Parathyroid adenoma (tissue), 2 donors: ENCODE measurements at regions not wholly inside any gene's neighbourhood (a gene's known extent, or its start where the extent isn't known, plus 50 kb on each side); places are given as distances from the start of the nearest gene placed in this dataset.

ENCODE experiments used
- H2AFZ ChIP-seq: fragments of 300-600 bp; sonication (generic); one replicate; pipeline ENCODE4 v1.7.0; 2017; ENCODE audit warnings: antibody characterized with exemption, mild to moderate bottlenecking
- H3K27ac ChIP-seq: fragments of 300-600 bp; sonication (generic); one replicate; pipeline ENCODE4 v1.7.0; 2017
- H3K27me3 ChIP-seq: fragments of 300-600 bp; sonication (generic); one replicate; pipeline ENCODE4 v1.7.0; 2017; ENCODE audit warnings: low read length; ENCODE audit not compliant: control insufficient read depth, insufficient read depth
- H3K36me3 ChIP-seq: fragments of 300-600 bp; sonication (generic); one replicate; pipeline ENCODE4 v1.7.0; 2017; ENCODE audit warnings: low read length; ENCODE audit not compliant: control insufficient read depth, insufficient read depth
- H3K4me1 ChIP-seq: fragments of 300-600 bp; sonication (generic); one replicate; pipeline ENCODE4 v1.7.0; 2017; ENCODE audit warnings: control low read depth
- H3K4me2 ChIP-seq: fragments of 300-600 bp; sonication (generic); one replicate; pipeline ENCODE4 v1.7.0; 2017; ENCODE audit warnings: low read length
- H3K4me3 ChIP-seq: fragments of 300-600 bp; sonication (generic); one replicate; pipeline ENCODE4 v1.7.0; 2017; ENCODE audit warnings: low read depth, low read length
- H3K79me2 ChIP-seq: fragments of 300-600 bp; sonication (generic); one replicate; pipeline ENCODE4 v1.7.0; 2017; ENCODE audit warnings: control low read depth
- H3K9ac ChIP-seq: fragments of 300-600 bp; sonication (generic); one replicate; pipeline ENCODE4 v1.7.0; 2017; ENCODE audit warnings: mild to moderate bottlenecking
- H3K9me3 ChIP-seq: fragments of 300-600 bp; sonication (generic); one replicate; pipeline ENCODE4 v1.7.0; 2017; ENCODE audit warnings: low read length; ENCODE audit not compliant: control insufficient read depth
- CTCF ChIP-seq: fragments of 300-600 bp; sonication (generic); IDR thresholded peaks from one replicate; pipeline ENCODE4 v1.7.0; 2017; ENCODE audit warnings: antibody characterized with exemption, mild to moderate bottlenecking
- donor health status: primary hyperparathyroidism.

GRCh38 chr1:234970401-234970730 lies 158.3 kb downstream of the TOMM20 start:
- no peaks in the 10 kb centered on the region for H3K27me3 ChIP-seq
- H3K4me1 ChIP-seq = peaks cover 9% of the 10 kb centered on the region
- TF ChIP-seq CTCF = no peak
- H3K27ac ChIP-seq = peak overlapping the region; percentile 41
- H3K79me2 ChIP-seq = no peaks in the 10 kb centered on the region
- no peaks in the 10 kb centered on the region for H3K36me3 ChIP-seq
- H3K9me3 ChIP-seq = no peaks in the 10 kb centered on the region
- peak overlapping the region; percentile 3 for H3K4me2 ChIP-seq
- no peak overlapping the region for H3K4me3 ChIP-seq
- H3K9ac ChIP-seq = no peak overlapping the region
- H2AFZ ChIP-seq = no peak overlapping the region

GRCh38 chr1:234969581-234970400 lies 158.8 kb downstream of the TOMM20 start:
- Histone ChIP-seq H3K9ac (no peak overlapping the region), H3K27me3 (no peaks in the 10 kb centered on the region), H3K9me3 (no peaks in the 10 kb centered on the region), H3K79me2 (no peaks in the 10 kb centered on the region), H2AFZ (peak overlapping the region; percentile 62), H3K4me2 (peak overlapping the region; percentile 81), H3K4me1 (peaks cover 5% of the 10 kb centered on the region), H3K27ac (peak overlapping the region; percentile 41), H3K4me3 (peak overlapping the region; percentile 47), H3K36me3 (no peaks in the 10 kb centered on the region)
- no peak for TF ChIP-seq CTCF

DNA sequence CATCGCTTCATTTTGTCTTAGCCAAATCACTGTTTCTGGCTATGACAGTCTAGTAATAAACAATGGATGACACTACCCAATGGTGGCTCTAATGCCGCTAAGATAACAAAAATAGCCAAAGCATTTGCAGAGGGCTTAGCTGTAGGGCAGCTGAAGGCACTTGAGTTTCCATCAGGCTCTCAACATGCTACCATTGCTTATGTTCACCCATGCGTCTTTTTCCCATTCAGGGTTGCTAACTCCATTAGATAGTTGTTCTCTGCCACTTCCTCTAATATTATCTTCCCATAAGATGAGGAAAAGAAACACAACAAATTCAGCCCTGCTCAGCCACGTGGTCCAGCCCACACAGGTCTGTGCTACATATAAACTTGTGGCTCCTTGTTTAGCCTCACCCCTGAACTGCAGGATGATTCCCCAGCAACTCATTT lies 159.6 kb downstream of the TOMM20 start:
- H3K9ac ChIP-seq = no peak overlapping the region
- H3K4me2 ChIP-seq = no peak overlapping the region
- H3K9me3 ChIP-seq = no peaks in the 10 kb centered on the region
- no peaks in the 10 kb centered on the region for H3K27me3 ChIP-seq
- H3K79me2 ChIP-seq = no peaks in the 10 kb centered on the region
- no peak overlapping the region for H2AFZ ChIP-seq
- peaks cover 5% of the 10 kb centered on the region for H3K4me1 ChIP-seq
- H3K4me3 ChIP-seq = no peak overlapping the region
- H3K36me3 ChIP-seq = no peaks in the 10 kb centered on the region
- TF ChIP-seq CTCF = no peak
- peak overlapping the region; percentile 41 for H3K27ac ChIP-seq

DNA sequence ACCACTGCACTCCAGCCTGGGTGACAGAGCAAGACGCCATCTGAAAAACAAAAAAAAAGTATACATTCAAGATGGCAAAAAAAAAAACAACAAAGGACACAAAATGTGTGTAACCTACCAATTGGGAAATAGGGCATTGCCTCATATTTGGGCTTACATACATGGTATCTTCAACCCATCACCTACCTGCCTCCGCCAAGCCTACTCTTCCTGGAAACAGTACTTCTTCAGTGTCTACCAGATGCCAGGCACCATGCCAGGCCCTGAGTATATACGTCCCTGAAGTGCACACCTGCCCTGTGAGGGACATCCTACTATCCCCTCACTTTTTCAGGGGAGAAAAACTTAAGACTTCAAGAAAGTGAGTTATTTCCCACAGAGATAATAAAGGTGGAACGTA lies 160.2 kb downstream of the TOMM20 start:
- no peaks in the 10 kb centered on the region for H3K27me3 ChIP-seq
- no peaks in the 10 kb centered on the region for H3K9me3 ChIP-seq
- no peak overlapping the region for H3K9ac ChIP-seq
- H3K4me2 ChIP-seq = no peak overlapping the region
- no peaks in the 10 kb centered on the region for H3K36me3 ChIP-seq
- no peak overlapping the region for H2AFZ ChIP-seq
- H3K4me3 ChIP-seq = no peak overlapping the region
- peaks cover 5% of the 10 kb centered on the region for H3K4me1 ChIP-seq
- H3K79me2 ChIP-seq = no peaks in the 10 kb centered on the region
- no peak for TF ChIP-seq CTCF
- H3K27ac ChIP-seq = no peak overlapping the region

DNA sequence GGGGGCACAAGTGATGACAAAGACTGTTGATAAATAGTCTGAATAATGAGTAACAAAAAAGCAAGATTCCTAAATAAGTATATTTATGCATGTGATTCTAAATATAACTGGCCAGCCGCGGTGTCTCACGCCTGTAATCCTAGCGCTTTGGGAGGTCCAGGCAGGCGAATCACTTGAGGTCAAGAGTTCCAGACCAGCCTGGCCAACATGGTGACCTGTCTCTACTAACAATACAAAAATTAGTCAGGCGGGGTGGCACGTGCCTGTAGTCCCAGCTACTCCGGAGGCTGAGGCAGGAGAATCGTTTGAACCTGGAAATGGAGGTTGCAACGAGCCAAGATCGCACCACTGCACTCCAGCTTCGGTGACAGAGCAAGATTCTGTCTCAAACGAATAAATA lies 161.5 kb downstream of the TOMM20 start:
- H3K9me3 ChIP-seq = no peaks in the 10 kb centered on the region
- no peak overlapping the region for H3K4me2 ChIP-seq
- H3K4me3 ChIP-seq = no peak overlapping the region
- H3K36me3 ChIP-seq = no peaks in the 10 kb centered on the region
- H3K27ac ChIP-seq = no peak overlapping the region
- peaks cover 9% of the 10 kb centered on the region for H3K4me1 ChIP-seq
- H3K9ac ChIP-seq = no peak overlapping the region
- H3K79me2 ChIP-seq = no peaks in the 10 kb centered on the region
- no peak for TF ChIP-seq CTCF
- no peak overlapping the region for H2AFZ ChIP-seq
- no peaks in the 10 kb centered on the region for H3K27me3 ChIP-seq
